GM13976 (cell line): ENCODE measurements at regions not wholly inside any gene's neighbourhood (a gene's known extent, or its start where the extent isn't known, plus 50 kb on each side); places are given as distances from the start of the nearest gene placed in this dataset.

ENCODE experiments used
- DNase-seq: peaks from one replicate; pipeline ENCODE4 v3.0.0; 2012; ENCODE audit warnings: low spot score
- in situ Hi-C: fragments of 300-500 bp; cut with MboI; formaldehyde crosslinking; loops from one replicate; pipeline ENCODE4 v1.12.0; 2022; ENCODE audit warnings: low sequenced_read_pairs, mixed read lengths, inconsistent platforms; ENCODE audit not compliant: unreplicated experiment
- TF ChIP-seq, protein P1 (sequence below): IDR thresholded peaks from 2 replicates; pipeline ENCODE4 v1.5.1; 2012; ENCODE audit warnings: borderline replicate concordance, mild to moderate bottlenecking; ENCODE audit not compliant: insufficient read depth; ENCODE audit errors: extremely low read depth, missing control alignments, control extremely low read depth

DNA sequence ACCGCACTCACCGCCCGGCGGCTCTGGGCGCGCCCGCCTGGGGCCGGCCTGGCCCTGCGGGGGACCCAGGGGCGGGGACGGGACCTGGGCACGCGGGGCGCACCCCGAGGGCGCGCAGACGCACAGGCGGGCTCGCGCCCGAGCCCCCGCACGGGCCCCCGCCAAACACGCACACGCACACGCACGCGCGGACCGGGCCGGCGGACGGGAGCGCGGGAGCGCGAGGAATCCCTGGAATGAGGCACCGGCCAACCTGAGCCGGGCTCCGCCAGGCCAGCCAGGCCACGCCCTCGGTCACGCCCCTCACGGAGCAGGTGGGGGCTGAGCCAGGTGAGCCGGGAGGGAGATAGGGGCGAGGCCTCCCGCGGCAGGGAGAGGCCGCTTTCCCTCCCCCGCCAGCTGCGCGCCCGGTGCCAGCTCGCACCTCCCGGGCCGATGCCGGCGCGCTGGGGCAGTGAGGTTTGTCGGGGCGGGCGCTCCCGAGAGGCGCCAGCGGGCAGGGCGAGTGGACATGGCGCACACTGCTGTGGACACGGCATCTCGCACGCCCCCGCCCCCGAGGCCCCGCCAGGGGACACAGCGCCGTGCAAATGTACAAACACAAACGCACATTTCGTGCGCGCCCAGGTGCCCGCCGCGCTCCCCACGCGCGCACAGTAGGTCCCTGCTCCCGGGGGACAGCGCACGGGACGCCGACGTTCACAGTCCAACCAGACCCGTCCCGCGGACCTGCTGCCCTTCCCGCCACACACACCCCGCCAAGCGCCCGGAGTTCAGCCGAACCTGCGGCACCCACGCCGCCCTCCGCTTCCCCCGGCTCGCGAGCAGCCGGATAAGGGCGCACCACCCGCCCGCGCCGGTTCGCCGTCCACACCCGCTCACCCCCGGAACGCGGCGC is 75.9 kb upstream of the VGLL4 start:
- peak; percentile 81 for DNase-seq
- in situ Hi-C loops = no loop called here
- TF ChIP-seq, protein P1, sequence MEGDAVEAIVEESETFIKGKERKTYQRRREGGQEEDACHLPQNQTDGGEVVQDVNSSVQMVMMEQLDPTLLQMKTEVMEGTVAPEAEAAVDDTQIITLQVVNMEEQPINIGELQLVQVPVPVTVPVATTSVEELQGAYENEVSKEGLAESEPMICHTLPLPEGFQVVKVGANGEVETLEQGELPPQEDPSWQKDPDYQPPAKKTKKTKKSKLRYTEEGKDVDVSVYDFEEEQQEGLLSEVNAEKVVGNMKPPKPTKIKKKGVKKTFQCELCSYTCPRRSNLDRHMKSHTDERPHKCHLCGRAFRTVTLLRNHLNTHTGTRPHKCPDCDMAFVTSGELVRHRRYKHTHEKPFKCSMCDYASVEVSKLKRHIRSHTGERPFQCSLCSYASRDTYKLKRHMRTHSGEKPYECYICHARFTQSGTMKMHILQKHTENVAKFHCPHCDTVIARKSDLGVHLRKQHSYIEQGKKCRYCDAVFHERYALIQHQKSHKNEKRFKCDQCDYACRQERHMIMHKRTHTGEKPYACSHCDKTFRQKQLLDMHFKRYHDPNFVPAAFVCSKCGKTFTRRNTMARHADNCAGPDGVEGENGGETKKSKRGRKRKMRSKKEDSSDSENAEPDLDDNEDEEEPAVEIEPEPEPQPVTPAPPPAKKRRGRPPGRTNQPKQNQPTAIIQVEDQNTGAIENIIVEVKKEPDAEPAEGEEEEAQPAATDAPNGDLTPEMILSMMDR = no peak

DNA sequence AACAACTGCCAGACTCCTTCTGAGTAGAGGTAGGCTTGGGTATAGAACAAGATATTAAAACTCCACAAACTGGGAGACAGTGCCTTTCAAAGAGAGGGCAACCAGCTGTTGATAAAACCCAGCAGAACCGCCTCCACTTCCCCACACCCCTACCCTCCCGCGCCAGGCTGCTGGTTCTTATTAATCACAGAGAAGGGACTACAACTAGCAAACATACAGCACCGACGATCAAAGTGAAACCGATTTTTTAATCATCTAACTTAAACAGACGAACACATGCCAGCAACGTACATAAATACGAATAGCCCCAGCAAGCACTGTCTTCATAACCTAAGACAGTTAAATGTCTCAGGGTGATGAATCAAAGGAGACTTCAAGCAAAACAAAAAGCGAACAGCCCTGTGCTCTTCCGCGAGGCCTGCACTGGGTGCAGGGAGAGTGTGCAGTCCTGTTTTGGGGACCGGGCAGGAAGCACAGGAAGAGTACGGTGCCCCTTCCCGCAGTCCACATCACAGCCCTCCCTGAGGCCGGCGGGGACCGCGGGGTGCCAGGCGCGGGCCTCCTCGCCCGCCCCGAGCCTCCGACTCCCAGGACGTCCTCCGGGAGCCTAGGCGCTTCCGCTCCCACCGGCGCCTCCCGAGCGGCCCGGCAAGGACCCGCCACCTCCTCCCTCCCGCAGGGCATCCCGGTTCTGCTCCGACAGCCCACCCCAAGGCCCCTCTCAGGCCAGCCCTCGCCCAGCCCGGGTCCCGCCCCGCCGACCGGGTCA is 75.1 kb upstream of the VGLL4 start:
- DNase-seq = peak; percentile 65
- TF ChIP-seq, protein P1 = no peak
- in situ Hi-C loops = no loop called here

DNA sequence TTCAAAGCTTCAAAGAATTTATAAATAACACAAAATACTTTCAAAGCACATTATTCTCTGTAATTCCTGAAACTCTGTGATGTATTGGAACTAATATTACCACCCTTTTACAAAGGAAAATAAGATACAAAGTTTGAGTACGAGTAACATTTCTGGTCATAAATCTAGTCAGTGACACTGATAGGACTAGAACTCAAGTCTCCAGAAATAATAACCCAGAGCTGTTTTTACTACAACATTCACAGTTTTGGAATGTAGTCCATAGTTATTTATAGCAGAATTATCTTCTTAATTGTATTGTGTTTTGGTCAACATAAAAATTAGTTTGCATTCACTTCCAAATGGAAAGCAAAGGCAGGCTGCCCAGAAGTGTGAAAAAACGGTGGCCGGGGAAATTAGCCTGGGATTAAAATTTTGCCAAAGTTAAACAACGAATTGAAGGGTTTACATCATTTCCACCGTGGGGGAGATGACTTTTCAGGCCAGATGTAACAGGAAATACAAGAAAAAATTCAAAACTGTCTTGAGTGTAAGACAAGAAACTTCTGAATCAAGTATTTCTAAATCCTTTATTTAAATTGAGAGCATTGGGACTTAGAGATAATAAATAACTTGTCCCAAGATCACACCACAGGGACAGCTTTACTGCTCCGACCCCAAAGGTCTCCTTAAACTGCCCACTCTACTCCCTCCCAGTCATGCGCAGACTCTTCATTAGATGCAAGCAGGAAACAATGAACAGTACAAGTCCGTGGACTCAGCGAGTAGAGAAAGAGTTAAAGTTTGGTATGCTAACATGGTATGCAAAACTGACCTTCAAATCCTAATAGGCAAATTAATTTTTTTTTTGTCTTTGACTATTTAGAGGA is 74.3 kb upstream of the VGLL4 start:
- in situ Hi-C loops = no loop called here
- peak; percentile 42 for DNase-seq
- TF ChIP-seq, protein P1 = no peak

DNA sequence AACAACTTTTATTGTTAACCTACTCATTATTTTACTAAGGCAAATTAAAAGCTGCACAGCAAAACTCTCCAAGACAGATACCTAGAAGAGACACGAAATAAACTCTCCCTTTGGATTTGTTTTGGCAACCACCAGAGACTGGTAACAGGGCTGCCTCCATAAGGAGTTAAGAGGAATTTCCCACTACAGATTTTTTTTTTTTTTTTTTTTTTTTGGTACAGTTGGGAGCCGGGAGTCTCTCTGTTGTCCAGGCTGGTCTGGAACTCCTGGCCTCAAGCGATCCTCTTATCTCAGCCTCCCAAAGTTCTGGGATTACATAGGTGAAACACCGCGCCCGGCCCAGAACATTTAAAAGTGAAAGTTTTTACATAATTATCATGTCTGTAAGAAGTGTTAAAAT is 73.6 kb upstream of the VGLL4 start:
- in situ Hi-C loops = no loop called here
- TF ChIP-seq, protein P1 = no peak
- no peak for DNase-seq

DNA sequence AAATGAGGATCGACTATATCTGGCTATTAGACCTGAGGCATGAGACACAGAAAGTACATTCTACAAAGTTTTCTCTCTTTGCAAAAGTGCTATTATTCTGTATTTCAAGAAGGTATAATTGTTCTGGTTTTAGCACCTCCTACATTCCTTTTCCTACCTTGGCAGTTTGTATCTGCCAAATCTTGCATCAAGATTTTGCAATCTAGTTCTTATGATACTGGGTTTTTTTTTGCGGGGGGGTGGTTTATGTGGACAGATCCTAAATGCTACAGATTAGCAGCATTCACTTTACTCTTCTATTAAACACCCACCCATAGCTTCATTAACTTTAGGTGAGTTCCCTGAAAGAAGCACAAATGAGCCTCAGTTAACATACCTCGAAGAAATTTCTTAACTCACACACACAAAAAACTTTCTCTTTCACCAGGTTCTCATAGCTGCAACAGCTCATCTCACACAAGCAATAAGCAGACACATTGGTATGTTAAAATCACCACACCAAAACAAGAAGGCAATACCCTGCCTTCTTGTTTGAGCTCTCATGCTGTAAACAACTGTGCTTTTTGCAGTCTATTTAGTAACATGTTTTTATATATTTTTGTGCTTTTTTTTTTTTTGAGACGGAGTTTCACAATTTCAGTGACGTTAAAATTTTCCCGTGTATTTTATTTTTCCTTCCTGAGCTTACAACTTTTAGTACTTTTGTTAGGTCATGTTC is 73.0 kb upstream of the VGLL4 start:
- in situ Hi-C loops = no loop called here
- TF ChIP-seq, protein P1 = no peak

More for the DNA sequence above, 73.0 kb upstream of the VGLL4 start:
- DNase-seq = no peak
